Stimulated activated CD4-positive, alpha-beta T cell treated with anti-CD3 and anti-CD28 coated beads, Interleukin-15, amount 100 ng/mL, for 48 hours (primary cell): ENCODE measurements at regions not wholly inside any gene's neighbourhood (a gene's known extent, or its start where the extent isn't known, plus 50 kb on each side); places are given as distances from the start of the nearest gene placed in this dataset.
"Not testable (repeated sequence)": the region's sequence is repeated elsewhere in the genome, so short reads cannot be mapped to it uniquely, and the experiment has no call there.

Experiments
- DNase-seq, 2 donors: peaks; one replicate each; pipeline ENCODE4 v3.0.0-alpha.2; 2020; ENCODE audit warnings: low read depth in 2 of 2

DNA sequence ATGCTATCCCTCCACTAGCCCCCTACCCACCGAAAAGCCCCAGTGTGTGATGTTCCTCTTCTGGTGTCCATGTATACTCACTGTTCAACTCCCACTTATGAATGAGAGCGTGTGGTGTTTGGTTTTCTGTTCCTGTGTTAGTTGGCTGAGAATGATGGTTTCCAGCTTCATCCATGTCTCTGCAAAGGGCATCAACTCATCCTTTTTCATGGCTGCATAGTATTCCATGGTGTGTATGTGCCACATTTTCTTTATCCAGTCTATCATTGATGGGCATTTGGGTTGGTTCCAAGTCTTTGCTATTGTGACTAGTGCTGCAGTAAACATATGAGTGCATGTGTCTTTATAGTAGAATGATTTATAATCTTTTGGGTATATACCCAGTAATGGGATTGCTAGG, 599.3 kb upstream of the B3GAT1 start:
- not testable (repeated sequence) for DNase-seq

DNA sequence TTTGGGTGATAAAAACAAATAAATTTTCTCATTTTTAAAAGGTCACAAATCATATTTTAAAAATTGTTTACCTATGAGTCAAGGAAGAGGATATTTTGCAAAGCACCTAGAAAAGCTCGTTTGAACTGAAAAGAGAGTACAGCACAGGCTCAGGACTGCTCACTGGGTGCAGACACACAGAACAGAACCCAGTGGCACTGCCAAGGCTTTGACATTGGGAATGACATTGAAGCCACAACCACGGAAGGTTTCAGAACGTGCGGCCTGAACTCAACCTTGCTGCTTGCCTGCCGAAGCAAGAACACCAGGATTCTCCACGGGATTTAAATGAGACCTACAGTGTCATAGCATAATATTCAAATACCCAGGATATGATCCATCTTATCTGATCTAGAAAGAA, 597.1 kb upstream of the B3GAT1 start:
- DNase-seq: no peak

DNA sequence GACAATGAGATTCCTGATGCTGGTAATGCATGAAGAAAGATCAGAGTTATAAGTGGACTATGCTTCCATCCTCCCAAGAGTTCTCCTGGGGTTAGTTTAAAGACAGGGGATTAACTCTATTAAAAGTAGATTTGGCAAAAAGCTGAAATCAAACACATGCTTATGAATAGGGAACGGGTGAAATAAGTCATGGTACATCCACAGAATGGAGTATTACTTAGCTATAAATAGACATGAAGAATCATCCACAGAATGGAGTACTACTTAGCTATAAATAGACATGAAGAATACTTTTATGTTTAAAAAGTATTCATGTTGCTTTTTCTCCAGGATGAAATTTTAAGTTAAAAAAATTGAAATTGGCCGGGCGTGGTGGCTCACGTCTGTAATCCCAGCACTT, 596.4 kb upstream of the B3GAT1 start:
- no peak for DNase-seq

- no peak for DNase-seq
These were observed 596.0 kb upstream of the B3GAT1 start for GRCh38 chr11:135008001-135008405.

DNA sequence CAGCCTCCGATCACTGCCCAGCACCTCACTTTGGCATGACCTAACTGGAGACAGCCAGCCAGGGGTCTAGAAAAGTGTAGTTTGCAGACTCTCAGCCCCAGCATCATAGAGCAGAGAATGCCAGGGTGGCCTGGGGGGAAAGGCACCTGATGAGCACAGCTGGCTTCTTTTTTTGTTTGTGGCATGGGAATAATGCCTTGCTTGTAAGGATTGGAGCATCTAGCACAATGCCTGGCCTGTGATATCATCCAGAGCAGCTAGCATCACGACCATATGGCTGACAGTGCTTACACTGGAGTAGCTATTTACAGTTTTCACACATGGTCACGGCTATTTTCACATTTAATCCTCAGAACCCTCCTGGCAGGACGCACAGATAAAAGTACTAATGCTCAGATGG, 594.8 kb upstream of the B3GAT1 start:
- no peak for DNase-seq

- no peak for DNase-seq
These were observed 592.5 kb upstream of the B3GAT1 start for GRCh38 chr11:135004495-135004894.

DNA sequence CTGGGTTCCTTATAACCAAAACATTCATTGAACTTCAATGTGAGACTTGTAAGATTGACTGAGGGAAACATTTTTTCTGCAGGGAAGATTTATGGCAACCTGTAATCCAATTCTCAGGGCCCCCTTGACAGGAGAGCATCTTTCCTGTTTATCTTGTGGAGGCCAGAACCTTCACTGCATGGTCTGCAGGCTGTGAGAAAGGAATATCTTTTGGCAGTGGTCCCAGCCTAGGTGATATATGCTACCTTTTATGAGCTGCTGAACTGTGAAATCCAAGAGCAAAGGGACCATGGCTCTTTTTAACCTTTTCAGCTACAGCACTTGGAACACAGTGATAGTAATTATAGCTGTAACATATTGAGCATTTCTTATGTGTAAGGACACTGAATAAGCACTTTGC, 590.2 kb upstream of the B3GAT1 start:
- no peak for DNase-seq

GRCh38 chr11:135001581-135001980, 589.5 kb upstream of the B3GAT1 start:
- no peak for DNase-seq

DNA sequence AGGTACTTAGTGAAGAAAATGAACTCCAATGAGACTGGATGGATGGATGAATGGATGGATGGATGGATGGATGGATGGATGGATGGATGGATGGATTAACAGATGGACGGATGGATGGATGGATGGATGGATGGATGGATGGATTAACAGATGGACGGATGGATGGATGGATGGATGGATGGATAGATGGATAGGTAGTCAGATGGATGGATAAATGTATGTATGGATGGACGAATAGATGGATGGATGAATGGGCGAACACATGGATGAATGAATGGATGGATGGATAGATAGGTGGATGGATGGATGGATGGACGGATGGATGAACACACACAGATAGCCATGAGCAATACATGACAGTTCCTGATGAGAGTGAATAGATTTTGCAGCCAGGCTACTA, 589.0 kb upstream of the B3GAT1 start:
- DNase-seq: not testable (repeated sequence)

- DNase-seq: no peak
These were observed 587.5 kb upstream of the B3GAT1 start for GRCh38 chr11:134999590-134999989.

- no peak for DNase-seq
These were observed 585.7 kb upstream of the B3GAT1 start for GRCh38 chr11:134997652-134998320.

- no peak for DNase-seq
These were observed 583.7 kb upstream of the B3GAT1 start for GRCh38 chr11:134995741-134996140.

DNA sequence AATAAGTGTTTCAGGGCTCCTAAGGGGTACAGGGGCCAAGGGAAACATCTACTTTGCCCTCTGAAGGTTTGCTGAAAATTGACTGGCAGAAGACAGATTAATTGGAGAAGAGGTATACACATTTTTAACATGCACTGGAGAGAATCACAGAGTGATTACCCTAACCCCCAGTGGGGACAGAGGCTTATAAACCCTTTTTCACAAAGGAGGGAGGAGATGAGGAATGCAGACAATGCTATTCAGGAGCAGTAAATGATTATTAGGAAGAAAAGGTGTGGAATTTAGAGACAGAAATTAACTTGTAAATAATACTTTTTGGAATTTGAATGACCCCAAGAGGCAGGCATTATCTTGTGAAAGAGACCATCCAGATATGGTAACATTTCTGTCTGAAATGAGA, 582.4 kb upstream of the B3GAT1 start:
- no peak for DNase-seq

GRCh38 chr11:134993691-134994243, 581.7 kb upstream of the B3GAT1 start:
- no peak for DNase-seq

- no peak for DNase-seq
These were observed 580.9 kb upstream of the B3GAT1 start for GRCh38 chr11:134992981-134993380.

DNA sequence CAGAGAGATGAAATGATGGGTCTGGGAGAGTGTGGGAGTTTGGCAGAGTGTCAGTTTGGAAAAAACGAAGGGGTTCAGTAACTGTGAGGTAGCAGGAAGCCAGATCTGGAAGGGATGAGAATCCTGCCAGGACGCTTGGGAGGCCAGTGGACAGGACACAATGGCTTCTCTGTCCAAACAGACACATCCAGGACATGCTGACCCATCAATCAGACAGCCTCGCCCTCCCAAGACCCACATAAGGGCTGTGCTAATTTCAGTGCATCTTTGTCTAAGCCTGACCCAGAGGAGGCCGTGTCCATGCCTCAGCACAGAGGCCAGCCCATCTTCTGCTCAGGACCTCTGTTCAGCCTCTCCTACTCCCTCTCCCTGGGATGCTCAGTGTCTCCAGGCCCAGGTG, 576.5 kb upstream of the B3GAT1 start:
- DNase-seq: no peak

- no peak for DNase-seq
These were observed 575.8 kb upstream of the B3GAT1 start for GRCh38 chr11:134987822-134988221.

GRCh38 chr11:134987223-134987768, 575.3 kb upstream of the B3GAT1 start:
- DNase-seq: no peak

DNA sequence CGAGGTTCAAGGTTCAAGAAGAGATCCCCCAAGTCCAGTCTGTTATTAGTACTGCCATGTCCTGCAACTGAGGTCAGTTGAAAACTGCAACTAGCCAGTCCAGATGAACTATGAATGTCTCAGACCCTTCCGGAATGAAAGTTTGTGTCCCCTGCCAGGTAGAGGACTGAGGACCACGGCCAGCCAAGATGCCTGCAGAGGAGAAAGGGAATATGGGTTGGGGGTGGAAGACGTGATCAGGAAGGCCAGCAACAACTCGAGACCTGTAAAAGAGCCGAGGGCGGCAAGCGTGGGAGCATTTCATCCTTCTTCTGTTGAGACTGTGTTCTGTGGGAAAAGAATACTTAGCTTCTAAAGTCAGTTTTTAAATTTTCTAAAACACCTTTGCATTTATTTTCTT, 572.4 kb upstream of the B3GAT1 start:
- no peak for DNase-seq

- not testable (repeated sequence) for DNase-seq
These were observed 570.4 kb upstream of the B3GAT1 start for GRCh38 chr11:134982432-134982831.

- DNase-seq: no peak
These were observed 569.8 kb upstream of the B3GAT1 start for GRCh38 chr11:134981835-134982234.

- no peak for DNase-seq
These were observed 569.0 kb upstream of the B3GAT1 start for GRCh38 chr11:134980819-134981710.

DNA sequence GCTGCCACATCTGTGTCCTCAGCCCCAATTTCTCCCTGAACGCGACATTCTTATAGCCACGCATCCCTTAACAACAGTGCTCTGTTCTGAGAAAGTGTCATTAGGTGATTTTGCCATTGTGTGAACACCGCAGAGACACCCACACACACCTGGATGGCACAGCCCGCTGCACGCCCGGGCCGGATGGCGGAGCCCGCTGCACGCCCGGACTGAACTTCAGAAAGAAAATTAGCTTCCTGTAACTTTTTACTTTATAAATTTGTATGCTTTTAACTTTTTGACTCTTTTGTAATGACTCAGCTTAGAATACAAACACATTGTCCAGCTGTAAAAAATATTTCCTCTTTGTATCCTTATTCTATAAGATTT, 567.0 kb upstream of the B3GAT1 start:
- not testable (repeated sequence) for DNase-seq
